Esophagus (tissue), 2 donors: ENCODE measurements at regions not wholly inside any gene's neighbourhood (a gene's known extent, or its start where the extent isn't known, plus 50 kb on each side); places are given as distances from the start of the nearest gene placed in this dataset.

Experiments used
- H3K27ac ChIP-seq, 2 donors: one replicate each; pipeline ENCODE4 v1.5.1; 2013; ENCODE audit warnings: low read depth in 2 of 2, mild to moderate bottlenecking in 2 of 2, inconsistent platforms in 1 of 2, low read length in 1 of 2, moderate library complexity in 1 of 2
- H3K27me3 ChIP-seq, 2 donors: one replicate each; pipeline ENCODE4 v1.6.1; 2013; ENCODE audit warnings: low read length in 2 of 2, control low read depth in 1 of 2, mild to moderate bottlenecking in 1 of 2; ENCODE audit not compliant: insufficient read depth in 2 of 2, control insufficient read depth in 1 of 2
- H3K36me3 ChIP-seq, 2 donors: one replicate each; pipeline ENCODE4 v1.6.1; 2013; ENCODE audit warnings: low read length in 1 of 2; ENCODE audit not compliant: control insufficient read depth in 2 of 2, insufficient read depth in 2 of 2
- H3K4me1 ChIP-seq, 2 donors: one replicate each; pipeline ENCODE4 v1.6.1; 2013; ENCODE audit warnings: low read length in 1 of 2; ENCODE audit not compliant: control insufficient read depth in 2 of 2, insufficient read depth in 2 of 2
- H3K4me3 ChIP-seq, 2 donors: one replicate each; pipeline ENCODE4 v1.5.1; 2013; ENCODE audit warnings: low read length in 2 of 2, mild to moderate bottlenecking in 2 of 2, low read depth in 1 of 2, moderate library complexity in 1 of 2
- H3K9me3 ChIP-seq, 2 donors: one replicate each; pipeline ENCODE4 v1.6.1; 2013; ENCODE audit warnings: mild to moderate bottlenecking in 2 of 2, low read depth in 1 of 2, low read length in 1 of 2, moderate library complexity in 1 of 2; ENCODE audit not compliant: control insufficient read depth in 2 of 2, insufficient read depth in 1 of 2
- WGBS, 2 donors: extraction: QIAGEN DNeasy Blood & Tissue Kit; methylation state at CpG; one replicate each; pipeline ENCODE4 v1.1.7; 2013; 5-methylcytosine and 5-hydroxymethylcytosine counted together
- donor health status: healthy with polysubstance abuse.
- donor health status: Bipolar disorder and iron deficiency.

- WGBS, 2 donors, result 55 to 65% methylated on average over 3 of the region's 3 CpGs
- no peaks in the 10 kb centered on the region for H3K36me3 ChIP-seq
- no peak overlapping the region for H3K27ac ChIP-seq
- H3K27me3 ChIP-seq, result no peaks in the 10 kb centered on the region
- H3K9me3 ChIP-seq, result no peaks in the 10 kb centered on the region
- H3K4me3 ChIP-seq, result no peak overlapping the region
- no peaks in the 10 kb centered on the region for H3K4me1 ChIP-seq
Observed at GRCh38 chr5:92455011-92455410, 1071.9 kb upstream of the ARRDC3 start.

GRCh38 chr5:92444888-92445287 lies 1061.8 kb upstream of the ARRDC3 start:
- WGBS, 2 donors, result 71% methylated on average over 2 of the region's 2 CpGs
- Histone ChIP-seq H3K9me3 (no peaks in the 10 kb centered on the region), H3K4me3 (no peak overlapping the region), H3K27ac (no peak overlapping the region), H3K27me3 (no peaks in the 10 kb centered on the region), H3K36me3 (no peaks in the 10 kb centered on the region), H3K4me1 (no peaks in the 10 kb centered on the region)

- Histone ChIP-seq H3K9me3 (peaks cover 0 to 3% of the 10 kb centered on the region in 2 donors), H3K36me3 (no peaks in the 10 kb centered on the region), H3K4me3 (no peak overlapping the region), H3K27ac (no peak overlapping the region), H3K4me1 (no peaks in the 10 kb centered on the region), H3K27me3 (no peaks in the 10 kb centered on the region)
- WGBS, 2 donors, result 89% methylated on average over 3 of the region's 3 CpGs
Observed at GRCh38 chr5:92435781-92436180, 1052.7 kb upstream of the ARRDC3 start.

- Histone ChIP-seq H3K27ac (no peak overlapping the region), H3K4me1 (no peaks in the 10 kb centered on the region), H3K4me3 (no peak overlapping the region), H3K27me3 (no peaks in the 10 kb centered on the region), H3K36me3 (no peaks in the 10 kb centered on the region), H3K9me3 (no peaks in the 10 kb centered on the region)
- 68 to 76% methylated on average over 3 of the region's 3 CpGs for WGBS, 2 donors
Observed at GRCh38 chr5:92429646-92430045, 1046.5 kb upstream of the ARRDC3 start.

- H3K27ac ChIP-seq, result no peak overlapping the region
- H3K9me3 ChIP-seq, result no peaks in the 10 kb centered on the region
- H3K4me1 ChIP-seq, result no peaks in the 10 kb centered on the region
- WGBS, 2 donors, result 76 to 80% methylated on average over 4 of the region's 4 CpGs
- H3K4me3 ChIP-seq, result no peak overlapping the region
- H3K36me3 ChIP-seq, result no peaks in the 10 kb centered on the region
- H3K27me3 ChIP-seq, result no peaks in the 10 kb centered on the region
Observed at GRCh38 chr5:92428415-92428814, 1045.3 kb upstream of the ARRDC3 start.

GRCh38 chr5:92424785-92425426 lies 1041.8 kb upstream of the ARRDC3 start:
- H3K4me1 ChIP-seq, result no peaks in the 10 kb centered on the region
- H3K27me3 ChIP-seq, result no peaks in the 10 kb centered on the region

GRCh38 chr5:92421942-92422341 lies 1038.8 kb upstream of the ARRDC3 start:
- no peaks in the 10 kb centered on the region for H3K4me1 ChIP-seq
- H3K9me3 ChIP-seq, result no peaks in the 10 kb centered on the region
- no peaks in the 10 kb centered on the region for H3K36me3 ChIP-seq
- H3K27me3 ChIP-seq, result no peaks in the 10 kb centered on the region
- no peak overlapping the region for H3K4me3 ChIP-seq
- 67 to 72% methylated on average over 1 of the region's 1 CpG for WGBS, 2 donors
- no peak overlapping the region for H3K27ac ChIP-seq

More at GRCh38 chr5:92424785-92425426, 1041.8 kb upstream of the ARRDC3 start:
- Histone ChIP-seq H3K36me3 (no peaks in the 10 kb centered on the region), H3K9me3 (no peaks in the 10 kb centered on the region), H3K4me3 (no peak overlapping the region), H3K27ac (no peak overlapping the region)
- 69 to 73% methylated on average over 1 of the region's 1 CpG for WGBS, 2 donors

- Histone ChIP-seq H3K4me1 (no peaks in the 10 kb centered on the region), H3K27me3 (no peaks in the 10 kb centered on the region), H3K4me3 (no peak overlapping the region), H3K36me3 (no peaks in the 10 kb centered on the region), H3K9me3 (no peaks in the 10 kb centered on the region), H3K27ac (no peak overlapping the region)
Observed at GRCh38 chr5:92421196-92421595, 1038.1 kb upstream of the ARRDC3 start.

- no peak overlapping the region for H3K27ac ChIP-seq
- no peaks in the 10 kb centered on the region for H3K36me3 ChIP-seq
- H3K4me1 ChIP-seq, result no peaks in the 10 kb centered on the region
- H3K9me3 ChIP-seq, result no peaks in the 10 kb centered on the region
- H3K4me3 ChIP-seq, result no peak overlapping the region
- no peaks in the 10 kb centered on the region for H3K27me3 ChIP-seq
Observed at GRCh38 chr5:92419261-92419660, 1036.1 kb upstream of the ARRDC3 start.

- 70 to 71% methylated on average over 3 of the region's 3 CpGs for WGBS, 2 donors
Observed at GRCh38 chr5:92418341-92418740, 1035.2 kb upstream of the ARRDC3 start.

More at GRCh38 chr5:92418341-92418740, 1035.2 kb upstream of the ARRDC3 start:
- H3K36me3 ChIP-seq, result no peaks in the 10 kb centered on the region
- H3K27ac ChIP-seq, result no peak overlapping the region
- H3K4me1 ChIP-seq, result no peaks in the 10 kb centered on the region
- H3K4me3 ChIP-seq, result no peak overlapping the region
- H3K27me3 ChIP-seq, result no peaks in the 10 kb centered on the region
- no peaks in the 10 kb centered on the region for H3K9me3 ChIP-seq
